ENCODE measurements at regions not wholly inside any gene's neighbourhood (a gene's known extent, or its start where the extent isn't known, plus 50 kb on each side); places are given as distances from the start of the nearest gene placed in this dataset.

DNA sequence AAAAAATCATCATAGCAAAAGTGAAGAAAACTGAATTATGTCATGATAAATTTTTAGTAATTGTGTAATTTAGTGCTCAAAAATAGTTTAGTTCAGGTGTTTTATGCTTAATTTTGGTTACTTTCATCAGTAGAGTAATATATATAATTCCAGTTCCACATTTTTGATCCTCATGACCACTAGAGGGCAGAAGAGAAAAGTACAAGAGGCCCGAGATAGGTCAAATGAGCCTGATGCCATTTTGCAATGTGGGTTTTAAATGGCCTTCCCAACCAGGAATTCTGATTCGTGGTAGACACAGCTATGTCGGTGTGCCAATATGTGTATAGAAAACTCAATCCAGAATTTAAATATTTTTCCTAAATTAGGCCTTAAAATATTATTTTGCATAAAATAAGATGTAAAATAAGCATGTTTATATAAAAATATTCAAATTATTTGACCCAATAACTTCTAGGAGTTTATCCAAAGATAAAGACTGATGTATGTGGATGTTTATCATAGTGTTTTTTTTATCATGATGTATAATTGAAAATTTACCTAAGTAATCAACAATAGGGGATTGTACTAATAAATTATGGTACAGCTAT is 159.7 kb upstream of the RPS6KA2 start:
- TF ChIP-seq, protein P1, sequence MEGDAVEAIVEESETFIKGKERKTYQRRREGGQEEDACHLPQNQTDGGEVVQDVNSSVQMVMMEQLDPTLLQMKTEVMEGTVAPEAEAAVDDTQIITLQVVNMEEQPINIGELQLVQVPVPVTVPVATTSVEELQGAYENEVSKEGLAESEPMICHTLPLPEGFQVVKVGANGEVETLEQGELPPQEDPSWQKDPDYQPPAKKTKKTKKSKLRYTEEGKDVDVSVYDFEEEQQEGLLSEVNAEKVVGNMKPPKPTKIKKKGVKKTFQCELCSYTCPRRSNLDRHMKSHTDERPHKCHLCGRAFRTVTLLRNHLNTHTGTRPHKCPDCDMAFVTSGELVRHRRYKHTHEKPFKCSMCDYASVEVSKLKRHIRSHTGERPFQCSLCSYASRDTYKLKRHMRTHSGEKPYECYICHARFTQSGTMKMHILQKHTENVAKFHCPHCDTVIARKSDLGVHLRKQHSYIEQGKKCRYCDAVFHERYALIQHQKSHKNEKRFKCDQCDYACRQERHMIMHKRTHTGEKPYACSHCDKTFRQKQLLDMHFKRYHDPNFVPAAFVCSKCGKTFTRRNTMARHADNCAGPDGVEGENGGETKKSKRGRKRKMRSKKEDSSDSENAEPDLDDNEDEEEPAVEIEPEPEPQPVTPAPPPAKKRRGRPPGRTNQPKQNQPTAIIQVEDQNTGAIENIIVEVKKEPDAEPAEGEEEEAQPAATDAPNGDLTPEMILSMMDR (IDR thresholded peaks at IDR 0.05; ENCODE audit: borderline replicate concordance, control extremely low read depth, extremely low read depth, insufficient read depth, missing control alignments) = peak; percentile 48
- peak; percentile 78 for DNase-seq (ENCODE audit: low spot score)
- in situ Hi-C loops (cut with MboI; ENCODE audit: low sequenced_read_pairs, unreplicated experiment) = no loop called here

DNA sequence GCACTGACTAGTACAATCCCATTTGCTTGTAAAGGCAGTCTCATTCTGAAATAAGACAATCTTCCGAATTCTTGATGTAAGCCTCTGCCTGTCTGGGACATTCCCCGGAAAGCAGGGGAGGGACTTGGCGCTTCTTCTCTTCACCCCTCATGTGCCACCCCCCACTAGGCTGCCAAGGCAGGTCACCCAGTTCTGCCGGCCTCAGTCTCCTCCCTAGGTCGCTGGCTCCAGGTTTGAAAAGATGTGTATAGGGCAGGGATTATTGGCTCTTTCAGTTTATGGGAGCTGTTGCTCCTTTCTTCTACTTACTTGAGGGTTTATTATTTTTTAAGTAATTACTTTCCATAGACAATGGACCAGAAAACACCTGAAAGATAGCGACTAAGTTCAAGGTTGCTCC is 158.1 kb upstream of the RPS6KA2 start:
- TF ChIP-seq, protein P1 (IDR thresholded peaks at IDR 0.05; ENCODE audit: borderline replicate concordance, control extremely low read depth, extremely low read depth, insufficient read depth, missing control alignments) = no peak
- in situ Hi-C loops (cut with MboI; ENCODE audit: low sequenced_read_pairs, unreplicated experiment) = no loop called here
- no peak for DNase-seq (ENCODE audit: low spot score)

DNA sequence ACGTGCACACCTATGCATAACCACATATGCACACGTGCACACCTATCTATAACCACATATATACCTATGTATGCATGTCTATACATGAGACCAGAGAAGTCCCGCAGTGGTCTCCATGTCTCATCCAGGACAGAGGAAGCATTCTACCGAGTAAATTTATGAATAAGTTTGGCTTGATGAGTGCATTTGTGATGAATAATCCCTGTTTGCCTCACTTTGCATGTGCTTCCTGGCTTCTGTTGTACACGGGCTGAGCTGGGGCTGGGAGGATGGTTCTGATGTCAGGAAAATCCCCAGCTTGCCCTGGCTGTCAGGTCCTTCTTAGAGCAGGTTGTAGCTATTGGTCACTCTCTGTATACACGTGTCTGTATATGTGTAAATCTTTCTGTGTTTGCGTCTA is 157.6 kb upstream of the RPS6KA2 start:
- no peak for DNase-seq (ENCODE audit: low spot score)
- in situ Hi-C loops (cut with MboI; ENCODE audit: low sequenced_read_pairs, unreplicated experiment) = no loop called here
- TF ChIP-seq, protein P1 (IDR thresholded peaks at IDR 0.05; ENCODE audit: borderline replicate concordance, control extremely low read depth, extremely low read depth, insufficient read depth, missing control alignments) = no peak

DNA sequence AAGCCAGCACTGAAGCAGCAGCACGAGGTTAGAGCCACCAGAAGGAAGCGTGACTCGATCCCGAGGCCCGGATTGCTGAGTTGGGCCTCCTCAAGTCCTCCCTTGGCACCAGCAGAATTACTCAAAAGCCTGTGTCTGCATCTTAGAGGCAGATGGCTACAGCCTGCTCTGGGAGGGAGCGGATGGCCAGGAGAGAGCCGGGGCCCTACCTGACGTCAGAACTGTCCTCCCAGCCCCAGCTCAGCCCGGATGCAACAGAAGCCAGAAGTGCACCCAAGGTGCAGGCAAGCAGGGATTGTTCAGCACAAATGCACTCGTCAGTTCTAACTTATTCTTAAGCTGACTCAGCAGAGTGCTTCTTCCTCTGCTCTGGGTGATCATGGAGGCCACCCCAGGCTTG is 155.5 kb upstream of the RPS6KA2 start:
- in situ Hi-C loops (cut with MboI; ENCODE audit: low sequenced_read_pairs, unreplicated experiment) = no loop called here
- TF ChIP-seq, protein P1 (IDR thresholded peaks at IDR 0.05; ENCODE audit: borderline replicate concordance, control extremely low read depth, extremely low read depth, insufficient read depth, missing control alignments) = no peak
- no peak for DNase-seq (ENCODE audit: low spot score)

DNA sequence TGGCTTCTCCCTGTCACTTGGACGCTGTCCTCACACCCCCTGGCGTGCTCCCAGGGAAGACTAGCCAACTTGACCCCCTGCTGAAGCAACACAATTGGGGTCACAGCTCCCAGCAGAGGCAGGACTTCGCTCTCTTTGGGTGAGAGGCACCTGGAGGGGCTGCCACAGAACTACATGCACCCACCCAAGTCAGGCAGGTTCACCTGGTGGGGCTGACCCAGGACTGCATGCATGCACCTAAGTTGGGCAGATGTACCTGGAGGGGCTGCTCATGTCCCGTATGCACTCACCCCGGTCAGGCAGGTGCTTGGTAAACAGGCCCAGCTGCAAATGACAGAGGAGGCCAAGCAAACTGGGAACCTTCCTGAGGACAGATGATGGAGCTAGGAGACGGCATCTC is 154.3 kb upstream of the RPS6KA2 start:
- no peak for DNase-seq (ENCODE audit: low spot score)
- in situ Hi-C loops (cut with MboI; ENCODE audit: low sequenced_read_pairs, unreplicated experiment) = no loop called here
- TF ChIP-seq, protein P1 (IDR thresholded peaks at IDR 0.05; ENCODE audit: borderline replicate concordance, control extremely low read depth, extremely low read depth, insufficient read depth, missing control alignments) = no peak

DNA sequence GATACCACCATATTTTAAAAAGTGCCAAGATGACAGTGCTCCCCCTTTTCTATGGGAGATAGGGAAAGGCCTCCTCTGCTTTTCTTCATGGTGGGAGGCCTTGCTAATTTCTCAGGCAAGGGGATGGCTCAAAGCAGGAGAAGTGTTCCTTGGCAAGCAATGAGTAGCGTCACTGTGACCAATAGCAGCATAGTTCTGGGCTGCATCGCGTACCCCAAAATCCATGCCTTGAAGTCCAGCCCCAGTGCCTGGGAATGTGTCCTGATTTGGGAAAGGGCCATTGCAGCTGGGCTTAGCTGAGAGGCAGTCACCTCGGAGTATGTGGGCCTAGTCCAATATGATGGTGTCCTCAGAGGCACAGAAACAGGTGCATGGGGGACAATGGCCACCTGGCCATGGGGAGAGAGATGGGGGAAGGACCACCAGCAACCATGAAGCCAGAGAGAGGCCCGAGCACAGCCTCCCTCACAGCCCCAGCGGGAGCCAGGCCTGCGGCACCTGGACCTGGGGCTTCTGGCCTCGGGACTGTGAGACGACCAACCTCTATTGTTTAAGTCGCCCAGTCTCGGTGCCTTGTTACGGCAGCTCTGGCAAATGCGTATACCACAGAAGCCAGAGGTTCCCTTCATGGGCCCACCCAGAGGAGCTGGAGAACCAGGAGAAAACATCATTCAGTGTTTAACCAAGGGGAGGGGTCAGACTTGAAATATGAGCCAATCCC is 153.1 kb upstream of the RPS6KA2 start:
- in situ Hi-C loops (cut with MboI; ENCODE audit: low sequenced_read_pairs, unreplicated experiment) = loop anchor here (10.0 kb wide), 2 partner anchors 205 to 375 kb away; partner anchors contain the start of gene GPR31
- TF ChIP-seq, protein P1 (IDR thresholded peaks at IDR 0.05; ENCODE audit: borderline replicate concordance, control extremely low read depth, extremely low read depth, insufficient read depth, missing control alignments) = no peak
- DNase-seq (ENCODE audit: low spot score) = no peak
